Brain microvascular endothelial cell (primary cell): ENCODE measurements at regions not wholly inside any gene's neighbourhood (a gene's known extent, or its start where the extent isn't known, plus 50 kb on each side); places are given as distances from the start of the nearest gene placed in this dataset.

Source experiments
- DNase-seq: peaks from one replicate; pipeline ENCODE4 v3.0.0-alpha.2; 2020
- H3K27ac ChIP-seq: fragments of 250-450 bp; sonication (Bioruptor Pico); 2 replicates; pipeline ENCODE4 v1.5.1; 2020; ENCODE audit warnings: mild to moderate bottlenecking, moderate library complexity
- H3K27me3 ChIP-seq: fragments of 250-450 bp; sonication (Bioruptor Pico); replicated peaks from 2 replicates; pipeline ENCODE4 v1.5.1; 2020; ENCODE audit warnings: mild to moderate bottlenecking
- H3K36me3 ChIP-seq: fragments of 250-450 bp; sonication (Bioruptor Pico); replicated peaks from 2 replicates; pipeline ENCODE4 v1.5.1; 2020; ENCODE audit warnings: mild to moderate bottlenecking
- H3K4me3 ChIP-seq: 2 replicates; pipeline ENCODE4 v1.5.1; 2011; ENCODE audit warnings: low read depth, mild to moderate bottlenecking, control low read depth, low read length, moderate library complexity
- CTCF ChIP-seq: IDR thresholded peaks from 2 replicates; pipeline ENCODE4 v1.5.1; 2011; ENCODE audit warnings: low read depth, mild to moderate bottlenecking, moderate library complexity, low read length, control low read depth, inconsistent platforms; ENCODE audit errors: missing control alignments
- in situ Hi-C: cut with HindIII; loops from 2 replicates; pipeline ENCODE4 v1.10.0; 2017; ENCODE audit warnings: low sequenced_read_pairs, low pct_ligation_motif_present

- DNase-seq: no peak
- H3K27me3 ChIP-seq: no peaks in the 10 kb centered on the region
- in situ Hi-C loops: no loop called here
Observed at GRCh38 chr10:20998036-20998435, 100.9 kb upstream of the NEBL start.

GRCh38 chr10:20995123-20995987 is 98.2 kb upstream of the NEBL start:
- no peaks in the 10 kb centered on the region for H3K27me3 ChIP-seq
- no peaks in the 10 kb centered on the region for H3K36me3 ChIP-seq
- no peak for DNase-seq
- no peak overlapping the region for H3K27ac ChIP-seq
- in situ Hi-C loops: no loop called here
- H3K4me3 ChIP-seq: no peak overlapping the region
- no peak for TF ChIP-seq CTCF

More at GRCh38 chr10:20998036-20998435, 100.9 kb upstream of the NEBL start:
- Histone ChIP-seq H3K36me3 (no peaks in the 10 kb centered on the region), H3K4me3 (no peak overlapping the region), H3K27ac (no peak overlapping the region)
- no peak for TF ChIP-seq CTCF

GRCh38 chr10:20993830-20994527 is 96.9 kb upstream of the NEBL start:
- no peak overlapping the region for H3K4me3 ChIP-seq
- in situ Hi-C loops: no loop called here
- TF ChIP-seq CTCF: no peak
- DNase-seq: peak; percentile 61
- peak overlapping the region; percentile 59 for H3K27ac ChIP-seq
- no peaks in the 10 kb centered on the region for H3K27me3 ChIP-seq
- no peaks in the 10 kb centered on the region for H3K36me3 ChIP-seq

- Histone ChIP-seq H3K27me3 (no peaks in the 10 kb centered on the region), H3K4me3 (no peak overlapping the region), H3K36me3 (no peaks in the 10 kb centered on the region), H3K27ac (peak overlapping the region; percentile 59)
- in situ Hi-C loops: no loop called here
- TF ChIP-seq CTCF: no peak
- peak; percentile 72 for DNase-seq
Observed at GRCh38 chr10:20993389-20993788, 96.3 kb upstream of the NEBL start.

GRCh38 chr10:20991526-20991925 is 94.4 kb upstream of the NEBL start:
- H3K4me3 ChIP-seq: no peak overlapping the region
- no peaks in the 10 kb centered on the region for H3K36me3 ChIP-seq
- TF ChIP-seq CTCF: no peak
- no peak for DNase-seq
- in situ Hi-C loops: no loop called here
- no peak overlapping the region for H3K27ac ChIP-seq
- H3K27me3 ChIP-seq: no peaks in the 10 kb centered on the region
